Calu3 (cell line): ENCODE measurements at regions not wholly inside any gene's neighbourhood (a gene's known extent, or its start where the extent isn't known, plus 50 kb on each side); places are given as distances from the start of the nearest gene placed in this dataset.
"Not testable (repeated sequence)": the region's sequence is repeated elsewhere in the genome, so short reads cannot be mapped to it uniquely, and the experiment has no call there.

Experiments used
- BruUV-seq: library from RNA; stranded (reverse); fragments of 400-500 nt; replicated peaks from 2 replicates; lab custom pipeline; 2021; lab: Mats Ljungman, UMichigan
- CTCF ChIA-PET: fragments of 300-600 bp; sonication (Branson Sonifier 250); formaldehyde crosslinking; loops from one replicate; lab custom pipeline; 2022; ENCODE audit warnings: antibody characterized with exemption; lab: Charles Lee
- DNase-seq: peaks from one replicate; pipeline ENCODE4 v3.0.0; 2022
- H3K27ac Mint-ChIP-seq: one replicate; pipeline ENCODE4 v1.8.0; 2022; ENCODE audit warnings: mixed read lengths; ENCODE audit not compliant: unreplicated experiment
- H3K27me3 Mint-ChIP-seq: one replicate; pipeline ENCODE4 v1.8.0; 2022; ENCODE audit warnings: mixed read lengths; ENCODE audit not compliant: unreplicated experiment
- H3K36me3 Mint-ChIP-seq: one replicate; pipeline ENCODE4 v1.8.0; 2022; ENCODE audit warnings: mild to moderate bottlenecking, moderate library complexity, mixed read lengths; ENCODE audit not compliant: insufficient read depth, unreplicated experiment
- H3K4me1 Mint-ChIP-seq: one replicate; pipeline ENCODE4 v1.8.0; 2022; ENCODE audit warnings: mild to moderate bottlenecking, low read depth, mixed read lengths; ENCODE audit not compliant: unreplicated experiment
- H3K4me3 Mint-ChIP-seq: one replicate; pipeline ENCODE4 v1.8.0; 2022; ENCODE audit warnings: mild to moderate bottlenecking, low read depth, moderate library complexity, mixed read lengths; ENCODE audit not compliant: unreplicated experiment
- H3K9me3 Mint-ChIP-seq: one replicate; pipeline ENCODE4 v1.8.0; 2022; ENCODE audit warnings: low read depth, mixed read lengths; ENCODE audit not compliant: unreplicated experiment
- CTCF ChIP-seq: fragments of 200-600 bp; IDR thresholded peaks from one replicate; pipeline ENCODE4 v1.8.0; 2022; ENCODE audit warnings: antibody characterized with exemption; ENCODE audit not compliant: unreplicated experiment
- intact Hi-C: fragments of 100-400 bp; cut with micrococcal nuclease; formaldehyde crosslinking; loops from one replicate; pipeline ENCODE4 v1.10.0; 2022; ENCODE audit not compliant: unreplicated experiment

- Mint-ChIP-seq H3K36me3 (peaks cover 30% of the 10 kb centered on the region), H3K27me3 (no peaks in the 10 kb centered on the region), H3K9me3 (no peaks in the 10 kb centered on the region), H3K27ac (peak overlapping the region; percentile 22), H3K4me1 (no peaks in the 10 kb centered on the region), H3K4me3 (no peak overlapping the region)
- CTCF ChIA-PET, result no interaction called here
- BruUV-seq, result no TSS peak
- no peak for TF ChIP-seq CTCF
- intact Hi-C loops, result no loop called here
- DNase-seq, result no peak
These were observed 108.1 kb upstream of the ZNF746 start for GRCh38 chr7:149605696-149606095.

- intact Hi-C loops, result no loop called here
- peaks cover 9% of the 10 kb centered on the region for H3K4me1 Mint-ChIP-seq
- no peak for DNase-seq
- no peak overlapping the region for H3K4me3 Mint-ChIP-seq
- H3K36me3 Mint-ChIP-seq, result peaks cover 37% of the 10 kb centered on the region
- no peaks in the 10 kb centered on the region for H3K9me3 Mint-ChIP-seq
- H3K27ac Mint-ChIP-seq, result no peak overlapping the region
- CTCF ChIA-PET, result no interaction called here
- no peak for TF ChIP-seq CTCF
- no peaks in the 10 kb centered on the region for H3K27me3 Mint-ChIP-seq
- BruUV-seq, result no TSS peak
These were observed 106.9 kb upstream of the ZNF746 start for GRCh38 chr7:149604521-149604920.

GRCh38 chr7:149600669-149601330 lies 103.2 kb upstream of the ZNF746 start:
- CTCF ChIA-PET, H3K4me3 Mint-ChIP-seq, H3K27me3 Mint-ChIP-seq, intact Hi-C loops, DNase-seq, H3K27ac Mint-ChIP-seq, BruUV-seq, H3K9me3 Mint-ChIP-seq: not testable (repeated sequence)
- Mint-ChIP-seq H3K36me3 (peaks cover 30% of the 10 kb centered on the region), H3K4me1 (peaks cover 12% of the 10 kb centered on the region)

- Mint-ChIP-seq H3K27me3 (no peaks in the 10 kb centered on the region), H3K9me3 (no peaks in the 10 kb centered on the region), H3K36me3 (peaks cover 28% of the 10 kb centered on the region), H3K4me3 (no peak overlapping the region), H3K27ac (no peak overlapping the region), H3K4me1 (peaks cover 12% of the 10 kb centered on the region)
- BruUV-seq, result no TSS peak
- no peak for TF ChIP-seq CTCF
- DNase-seq, result no peak
- intact Hi-C loops, result no loop called here
- CTCF ChIA-PET, result no interaction called here
These were observed 102.1 kb upstream of the ZNF746 start for GRCh38 chr7:149599636-149600206.

- intact Hi-C loops, result no loop called here
- DNase-seq, result peak; percentile 52
- Mint-ChIP-seq H3K36me3 (peaks cover 28% of the 10 kb centered on the region), H3K4me3 (no peak overlapping the region), H3K27ac (no peak overlapping the region), H3K27me3 (no peaks in the 10 kb centered on the region), H3K9me3 (no peaks in the 10 kb centered on the region), H3K4me1 (peaks cover 12% of the 10 kb centered on the region)
- no peak for TF ChIP-seq CTCF
- BruUV-seq, result no TSS peak
- CTCF ChIA-PET, result no interaction called here
These were observed 101.2 kb upstream of the ZNF746 start for GRCh38 chr7:149598721-149599308.

GRCh38 chr7:149597789-149598188 lies 100.2 kb upstream of the ZNF746 start:
- H3K4me1 Mint-ChIP-seq, result peaks cover 12% of the 10 kb centered on the region
- H3K27me3 Mint-ChIP-seq, DNase-seq, BruUV-seq, H3K4me3 Mint-ChIP-seq, H3K27ac Mint-ChIP-seq, intact Hi-C loops, H3K9me3 Mint-ChIP-seq: not testable (repeated sequence)
- peaks cover 28% of the 10 kb centered on the region for H3K36me3 Mint-ChIP-seq
- CTCF ChIA-PET, result interaction anchor here (0.6 kb wide), 1 partner anchor 338 kb away, joined by 3 read pairs; no protein-coding TSS in a partner anchor
